HG03439 (cell line): ENCODE measurements at regions not wholly inside any gene's neighbourhood (a gene's known extent, or its start where the extent isn't known, plus 50 kb on each side); places are given as distances from the start of the nearest gene placed in this dataset.
"Not testable (repeated sequence)": the region's sequence is repeated elsewhere in the genome, so short reads cannot be mapped to it uniquely, and the experiment has no call there.

ENCODE experiments used
- ATAC-seq: cut with Tn5 transposase; IDR thresholded peaks from one replicate; pipeline ENCODE4 v1.9.1; 2021; ENCODE audit warnings: mild to moderate bottlenecking, moderate library complexity; ENCODE audit not compliant: unreplicated experiment

DNA sequence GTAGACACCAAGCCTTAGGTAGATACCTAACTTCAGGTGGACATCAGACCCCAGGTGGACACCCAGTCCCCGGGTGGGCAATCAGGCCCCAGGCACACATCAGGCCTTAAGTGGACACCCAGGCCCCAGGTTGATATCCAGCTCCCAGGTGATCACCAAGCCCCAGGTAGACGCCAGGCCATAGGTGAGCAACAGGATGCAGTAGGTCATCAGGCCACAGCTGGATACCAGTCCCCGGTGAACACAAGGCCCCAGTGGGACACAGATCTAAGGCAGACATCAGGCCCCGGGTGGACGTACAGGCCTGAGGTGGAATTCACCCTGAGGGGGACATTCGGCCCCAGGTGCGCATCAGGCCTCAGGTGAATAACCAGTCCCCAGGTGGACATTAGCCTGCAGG, 201.0 kb downstream of the POTEM start:
- ATAC-seq = not testable (repeated sequence)

DNA sequence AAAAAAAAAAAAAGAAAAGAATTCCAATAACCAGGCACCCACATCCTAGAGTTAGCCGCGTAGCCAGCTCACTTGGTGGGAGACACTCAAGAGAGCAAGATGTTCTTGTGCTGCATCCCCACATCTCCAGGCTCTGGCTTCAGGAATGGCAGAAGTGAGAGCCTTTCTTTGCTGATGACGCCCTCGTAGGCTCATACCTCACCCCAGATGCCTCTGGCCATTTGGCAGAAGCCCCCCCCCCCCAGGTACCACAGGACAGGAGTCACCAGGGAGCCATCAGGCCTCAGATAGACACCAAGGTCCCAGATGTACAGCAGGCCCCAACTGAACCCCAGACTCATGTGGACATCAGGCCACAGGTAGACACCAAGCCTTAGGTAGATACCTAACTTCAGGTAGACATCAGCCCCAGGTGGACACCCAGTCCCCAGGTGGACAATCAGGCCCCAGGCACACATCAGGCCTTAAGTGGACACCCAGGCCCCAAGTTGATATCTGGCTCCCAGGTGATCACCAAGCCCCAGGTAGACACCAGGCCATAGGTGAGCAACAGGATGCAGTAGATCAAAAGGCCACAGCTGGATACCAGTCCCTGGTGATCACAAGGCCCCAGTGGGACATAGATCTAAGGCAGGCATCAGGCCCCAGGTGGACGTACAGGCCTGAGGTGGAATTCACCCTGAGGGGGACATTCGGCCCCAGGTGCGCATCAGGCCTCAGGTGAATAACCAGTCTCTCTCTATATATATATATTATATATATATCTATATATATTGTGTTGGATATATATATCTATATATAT, 202.5 kb downstream of the POTEM start:
- not testable (repeated sequence) for ATAC-seq

DNA sequence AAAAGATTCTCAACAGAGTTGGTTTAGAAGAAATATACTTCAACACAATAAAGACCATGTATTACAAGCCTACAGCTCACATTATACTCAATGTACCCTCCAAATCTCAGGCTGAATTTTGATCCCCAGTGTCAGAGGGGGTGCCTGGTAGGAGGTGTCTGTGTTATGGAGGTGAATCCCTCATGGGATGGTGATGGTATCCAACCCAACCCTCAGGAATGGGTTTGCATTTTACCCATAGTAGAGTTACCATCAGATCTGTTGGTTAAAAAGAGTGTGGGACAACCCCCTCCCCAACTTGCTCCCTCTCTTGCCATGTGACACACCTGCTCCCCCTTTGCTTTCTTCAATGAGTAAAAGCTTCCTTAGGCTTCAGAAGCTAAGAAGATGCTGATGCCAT, 205.5 kb downstream of the POTEM start:
- not testable (repeated sequence) for ATAC-seq

DNA sequence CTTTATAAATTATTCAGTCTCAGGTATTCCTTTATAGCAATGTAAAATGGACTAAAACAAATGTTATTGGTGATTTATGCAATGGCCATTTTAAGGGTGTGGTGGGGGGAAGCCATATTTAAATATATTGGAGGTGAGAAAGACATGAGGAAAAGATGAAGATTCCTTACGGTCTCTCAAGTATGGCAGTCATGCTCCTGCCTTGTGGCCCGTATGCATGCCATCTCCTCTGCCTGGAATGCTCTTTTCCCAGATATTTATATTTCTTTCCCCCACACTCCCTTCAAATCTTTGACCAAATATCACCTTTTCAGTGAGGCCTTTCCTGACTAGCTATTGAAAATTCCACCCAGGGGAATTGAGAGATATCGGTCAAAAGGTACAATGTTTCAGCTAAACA, 206.0 kb downstream of the POTEM start:
- not testable (repeated sequence) for ATAC-seq

DNA sequence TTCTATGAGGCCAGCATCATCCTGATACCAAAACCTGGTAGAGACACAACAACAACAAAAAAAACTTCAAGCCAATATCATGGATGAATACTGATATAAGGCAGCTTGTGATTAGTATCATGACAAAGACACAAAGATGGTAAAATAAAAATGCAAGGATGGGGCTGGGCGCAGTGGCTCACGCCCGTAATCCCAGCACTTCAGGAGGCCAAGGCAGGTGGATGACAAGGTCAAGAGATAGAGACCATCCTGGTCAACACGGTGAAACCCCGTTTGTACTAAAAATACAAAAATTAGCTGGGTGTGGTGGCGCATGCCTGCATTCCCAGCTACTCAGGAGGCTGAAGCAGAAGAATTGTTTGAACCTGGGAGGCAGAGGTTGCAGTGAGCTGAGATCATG, 210.2 kb downstream of the POTEM start:
- not testable (repeated sequence) for ATAC-seq

DNA sequence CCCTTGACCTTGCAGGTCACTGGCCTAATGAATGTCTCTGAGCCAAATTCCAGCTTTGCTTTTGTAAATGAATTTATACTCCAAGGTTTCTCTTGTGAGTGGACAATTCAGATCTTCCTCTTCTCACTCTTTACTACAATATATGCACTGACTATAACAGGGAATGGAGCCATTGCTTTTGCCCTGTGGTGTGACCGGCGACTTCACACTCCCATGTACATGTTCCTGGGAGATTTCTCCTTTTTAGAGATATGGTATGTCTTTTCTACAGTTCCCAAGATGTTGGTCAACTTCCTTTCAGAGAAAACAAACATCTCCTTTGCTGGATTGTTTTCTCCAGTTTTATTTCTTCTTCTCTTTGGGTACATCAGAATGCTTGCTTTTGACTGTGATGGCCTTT, 213.1 kb downstream of the POTEM start:
- ATAC-seq = not testable (repeated sequence)

DNA sequence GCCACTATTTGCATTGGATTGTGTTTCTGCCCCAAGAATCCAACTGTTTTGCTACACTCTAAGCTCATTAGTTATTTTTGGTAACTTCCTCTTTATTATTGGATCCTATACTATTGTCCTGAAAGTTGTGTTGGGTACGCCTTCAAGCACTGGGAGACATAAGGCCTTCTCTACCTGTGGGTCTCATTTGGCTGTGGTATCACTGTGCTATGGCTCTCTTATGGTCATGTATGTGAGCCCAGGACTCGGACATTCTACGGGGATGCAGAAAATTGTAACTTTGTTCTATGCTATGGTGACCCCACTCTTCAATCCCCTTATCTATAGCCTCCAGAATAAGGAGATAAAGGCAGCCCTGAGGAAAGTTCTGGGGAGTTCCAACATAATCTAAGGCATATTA, 213.6 kb downstream of the POTEM start:
- not testable (repeated sequence) for ATAC-seq

DNA sequence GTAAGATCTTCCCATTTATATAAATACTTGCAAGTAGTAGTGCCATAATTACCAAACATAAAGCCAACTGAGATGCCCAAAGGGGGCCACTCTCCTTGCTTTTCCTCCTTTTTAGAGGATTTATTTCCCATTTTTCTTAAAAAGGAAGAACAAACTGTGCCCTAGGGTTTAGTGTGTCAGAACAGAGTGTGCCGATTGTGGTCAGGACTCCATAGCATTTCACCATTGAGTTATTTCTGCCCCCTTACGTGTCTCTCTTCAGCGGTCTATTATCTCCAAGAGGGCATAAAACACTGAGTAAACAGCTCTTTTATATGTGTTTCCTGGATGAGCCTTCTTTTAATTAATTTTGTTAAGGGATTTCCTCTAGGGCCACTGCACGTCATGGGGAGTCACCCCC, 227.9 kb downstream of the POTEM start:
- not testable (repeated sequence) for ATAC-seq

DNA sequence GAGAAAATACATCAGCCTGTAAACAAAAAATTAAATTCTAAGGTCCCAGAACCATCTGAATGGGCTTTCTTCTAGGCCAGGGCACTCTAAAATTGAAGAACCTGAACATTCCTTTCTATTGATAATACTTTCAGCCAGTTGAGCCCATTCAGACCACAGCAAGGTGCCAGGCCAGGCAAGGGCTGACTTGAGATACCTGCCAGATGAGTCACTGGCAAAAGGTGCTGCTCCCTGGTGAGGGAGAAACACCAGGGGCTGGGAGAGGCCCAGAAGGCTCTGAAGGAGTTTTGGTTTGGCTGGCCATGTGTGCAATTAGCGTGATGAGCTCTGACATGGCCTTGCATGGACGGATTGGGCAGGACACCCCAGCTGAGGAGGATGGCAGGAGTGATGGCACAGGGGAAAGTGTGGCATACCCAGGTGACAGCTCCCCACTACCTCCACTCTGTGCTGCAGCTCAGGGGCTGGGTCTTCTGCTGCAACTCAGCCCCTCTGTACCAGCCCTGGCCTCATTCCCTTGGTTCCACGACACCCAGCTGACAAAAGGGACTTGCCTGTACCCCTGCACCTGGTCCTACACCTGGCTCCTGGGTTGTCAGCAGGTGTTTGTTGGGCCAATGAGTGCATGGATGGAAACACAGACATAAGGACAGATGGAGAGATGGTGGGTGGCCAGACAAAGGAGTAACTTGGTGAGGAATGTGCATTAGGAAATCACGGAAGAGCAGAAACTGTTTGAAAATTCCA, 230.4 kb downstream of the POTEM start:
- not testable (repeated sequence) for ATAC-seq

DNA sequence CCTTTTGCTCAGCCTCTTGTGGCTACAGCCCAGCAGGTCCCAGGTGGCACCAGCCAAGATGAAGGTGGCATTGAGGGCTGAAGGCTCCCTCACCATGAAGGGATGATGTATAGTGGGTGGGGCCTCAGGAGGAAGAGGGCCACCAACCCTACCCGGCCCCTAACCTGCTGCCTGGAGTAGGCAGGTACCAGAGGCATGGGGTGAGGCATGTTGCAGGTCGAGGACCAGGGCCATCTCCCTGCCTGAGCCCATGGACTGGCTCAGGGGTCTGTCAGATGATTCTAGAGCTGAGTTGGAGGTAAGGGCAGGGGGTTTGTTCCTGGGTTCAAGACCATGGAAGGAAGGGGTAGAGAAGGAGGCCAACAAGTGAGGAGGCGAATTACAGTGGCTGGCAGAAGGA, 231.1 kb downstream of the POTEM start:
- ATAC-seq = not testable (repeated sequence)

DNA sequence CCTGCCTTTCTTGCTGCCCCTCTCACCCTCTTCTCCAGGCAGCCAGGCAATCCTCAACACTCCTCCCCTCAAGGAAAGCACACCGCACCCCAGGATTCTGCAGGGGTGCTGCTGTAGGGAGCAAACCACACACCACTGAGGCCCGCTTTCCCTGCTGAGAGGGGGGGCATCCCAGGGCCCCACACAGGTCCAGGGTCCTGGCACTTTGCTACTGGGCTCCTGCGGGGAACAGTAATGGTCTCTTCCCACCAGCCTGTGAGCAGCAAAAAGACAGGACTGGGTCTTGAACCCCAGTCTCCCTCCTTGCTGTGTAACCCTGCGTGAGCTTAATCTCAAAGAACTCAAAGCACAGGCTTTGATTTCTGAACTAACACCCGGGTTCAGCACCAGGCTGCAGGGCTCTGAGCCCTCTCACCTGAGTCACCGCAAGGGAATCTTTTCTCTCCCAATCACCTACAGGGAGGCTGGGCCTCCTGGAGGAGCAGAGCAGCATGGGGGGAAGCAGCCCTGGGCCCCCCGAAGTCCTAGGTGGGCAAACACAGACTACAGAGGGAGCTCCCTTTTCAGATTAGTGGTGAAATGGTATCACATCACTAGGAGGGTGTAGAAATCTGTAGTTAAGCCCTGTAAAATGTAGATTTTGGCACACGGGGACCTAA, 232.6 kb downstream of the POTEG start:
- not testable (repeated sequence) for ATAC-seq

DNA sequence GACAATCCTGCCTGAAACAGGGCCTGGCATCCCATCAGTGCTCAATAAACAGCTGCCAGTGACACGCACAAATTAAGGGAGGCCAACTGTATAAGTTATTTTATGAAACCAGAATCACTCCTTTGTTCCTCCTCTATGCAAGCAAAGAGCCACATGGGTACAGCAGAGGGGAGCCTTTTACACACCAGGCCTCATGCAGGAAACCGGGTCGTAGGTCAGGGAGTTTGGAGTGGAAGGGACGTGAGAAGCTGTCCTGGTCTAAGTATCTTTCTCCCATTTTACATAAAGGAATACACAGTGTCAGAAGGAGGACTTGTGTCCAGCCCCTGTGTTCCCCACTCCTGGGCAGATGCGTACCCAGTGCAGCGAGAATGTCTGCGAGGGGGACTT, 232.1 kb downstream of the POTEG start:
- not testable (repeated sequence) for ATAC-seq

DNA sequence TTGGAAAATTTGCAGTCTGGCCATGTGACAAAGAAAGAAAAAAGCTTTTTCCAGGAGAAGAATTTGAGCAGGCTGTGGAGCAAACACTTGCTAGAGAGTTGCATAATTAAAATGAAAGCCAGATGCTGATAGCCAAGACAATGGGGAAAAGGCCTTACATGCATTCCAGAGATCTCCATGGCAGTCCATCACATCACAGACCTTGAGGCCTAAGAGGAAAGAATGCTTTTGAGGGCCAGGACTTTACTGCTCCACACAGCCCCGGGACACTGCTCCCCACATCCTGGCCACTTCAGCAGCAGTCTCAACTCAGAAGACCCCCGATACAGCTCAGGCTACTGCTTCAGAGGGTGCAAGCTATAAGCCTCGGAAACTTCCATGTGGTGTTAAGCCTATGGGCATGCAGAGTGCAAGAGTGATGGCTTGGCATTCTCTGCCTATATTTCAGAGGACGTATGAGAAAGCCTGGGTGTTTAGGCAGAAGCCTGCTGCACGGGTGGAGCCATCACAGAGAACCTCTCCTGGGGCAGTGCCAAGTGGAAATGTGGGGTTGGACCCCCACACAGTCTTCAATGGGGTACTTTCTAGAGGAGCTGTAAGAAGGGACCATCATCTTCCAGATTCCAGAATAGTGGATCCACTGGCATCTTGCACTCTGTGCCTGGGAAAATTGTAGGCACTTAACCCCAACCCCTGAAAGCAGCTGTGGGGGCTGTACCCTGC, 230.7 kb downstream of the POTEG start:
- not testable (repeated sequence) for ATAC-seq

DNA sequence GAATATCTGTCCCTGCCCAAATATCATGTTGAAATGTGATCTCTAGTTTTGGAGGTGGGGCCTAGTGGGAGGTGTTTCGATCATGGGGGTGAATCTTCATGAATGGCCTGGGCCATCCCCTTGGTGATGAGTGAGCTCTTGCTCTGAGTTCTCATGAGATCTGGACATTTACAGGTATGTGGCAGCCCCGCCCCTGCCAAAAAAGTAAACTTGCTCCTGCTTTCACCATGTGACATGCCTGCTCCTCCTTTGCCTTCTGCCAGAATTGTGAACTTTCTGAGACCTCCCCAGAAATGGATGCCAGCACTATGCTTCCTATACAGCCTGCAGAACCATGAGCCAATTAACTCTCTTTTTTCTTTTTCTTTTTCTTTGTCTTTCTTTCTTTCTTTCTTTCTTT, 229.3 kb downstream of the POTEG start:
- ATAC-seq = not testable (repeated sequence)

DNA sequence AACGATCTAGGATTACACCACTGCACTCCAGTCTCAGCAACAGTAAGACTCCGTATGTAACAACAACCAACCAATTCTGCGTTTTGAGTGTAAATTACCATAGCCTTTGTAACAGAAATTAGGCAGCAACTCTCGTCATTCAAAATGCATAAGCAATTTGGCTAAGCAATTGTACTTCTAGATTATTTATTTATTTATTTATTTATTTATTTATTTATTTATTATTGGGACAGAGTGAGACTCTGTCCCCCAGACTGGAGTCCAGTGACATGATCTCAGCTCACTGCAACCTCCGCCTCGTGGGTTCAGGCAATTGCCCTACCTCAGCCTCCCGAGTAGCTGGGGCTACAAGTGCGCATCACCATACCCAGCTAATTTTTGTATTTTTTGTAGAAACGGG, 217.7 kb downstream of the POTEG start:
- ATAC-seq = not testable (repeated sequence)

DNA sequence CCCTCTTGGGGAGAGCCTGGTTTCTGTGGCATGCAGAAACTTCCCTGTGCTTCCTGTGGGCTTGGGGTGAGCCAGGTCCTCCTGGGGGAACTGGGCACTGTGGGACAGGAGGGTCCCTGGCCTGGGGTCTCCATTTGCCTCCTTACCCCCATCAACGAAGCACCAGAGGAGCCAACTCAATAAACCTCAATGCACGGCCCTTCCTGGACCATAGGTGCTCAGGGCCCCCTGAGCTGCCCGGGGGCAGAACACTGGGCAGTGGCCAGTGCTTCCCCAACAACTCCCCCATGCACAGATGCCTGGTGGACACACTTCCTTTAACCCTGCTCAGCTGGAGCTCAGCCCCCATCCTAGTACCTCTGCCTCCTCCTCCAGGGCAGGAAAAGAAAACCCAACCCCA, 214.7 kb downstream of the POTEG start:
- not testable (repeated sequence) for ATAC-seq

DNA sequence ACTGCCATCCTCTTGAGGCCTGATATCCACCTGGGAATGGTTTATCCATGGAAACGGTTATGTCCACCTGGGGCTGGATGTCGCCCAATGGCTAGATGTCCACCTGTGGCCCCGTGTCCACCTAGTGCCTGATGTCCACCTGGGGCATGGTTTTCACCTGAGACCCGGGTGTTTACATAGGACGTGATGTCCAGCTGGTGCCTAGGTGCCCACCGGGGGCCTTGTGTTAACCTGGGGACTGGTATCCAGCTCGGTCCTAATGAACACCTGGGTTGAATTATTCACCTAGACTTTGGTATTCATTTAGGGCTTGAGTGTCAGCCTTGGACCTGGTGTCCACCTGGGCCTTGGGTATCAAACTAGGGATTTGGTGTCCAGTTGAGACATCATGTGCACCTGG, 202.7 kb downstream of the POTEG start:
- ATAC-seq = not testable (repeated sequence)

DNA sequence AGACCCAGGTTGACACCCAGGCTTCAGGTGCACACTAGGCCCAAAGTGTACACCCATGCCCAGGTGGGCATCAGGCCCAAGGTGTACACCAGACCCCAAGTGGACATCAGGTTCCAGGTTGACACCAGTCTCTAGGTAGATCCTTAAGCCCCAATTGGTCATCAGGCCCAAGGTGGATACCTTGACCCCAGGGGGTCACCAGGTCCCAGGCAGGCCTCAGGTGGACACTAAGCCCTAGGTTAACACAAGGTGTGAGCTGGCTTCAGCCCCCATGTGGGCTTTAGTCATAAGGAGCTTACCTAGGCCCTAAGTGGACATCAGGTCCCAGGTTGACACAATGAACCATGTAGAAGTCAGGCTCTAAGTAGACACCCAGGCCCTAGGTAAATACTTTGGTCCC, 200.1 kb downstream of the POTEG start:
- ATAC-seq = not testable (repeated sequence)

DNA sequence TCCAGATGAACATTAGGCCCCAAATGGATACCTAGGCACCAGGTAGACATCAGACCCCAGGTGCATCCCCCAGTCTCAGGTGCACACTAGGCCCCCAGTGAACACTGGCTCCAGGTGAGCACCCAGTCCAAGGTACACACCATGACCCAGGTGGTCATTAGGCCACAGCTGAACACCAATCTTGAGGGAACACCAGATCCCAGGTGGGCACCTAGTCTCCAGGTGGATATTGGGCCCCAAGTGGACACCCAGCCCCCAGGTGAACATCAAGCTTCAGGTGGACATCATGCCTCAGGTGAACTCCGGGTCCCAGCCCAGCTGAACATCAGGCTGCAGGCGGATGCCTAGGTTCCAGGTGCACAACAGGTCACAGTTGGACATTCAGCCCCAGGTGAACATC, 196.5 kb downstream of the POTEG start:
- ATAC-seq = not testable (repeated sequence)

DNA sequence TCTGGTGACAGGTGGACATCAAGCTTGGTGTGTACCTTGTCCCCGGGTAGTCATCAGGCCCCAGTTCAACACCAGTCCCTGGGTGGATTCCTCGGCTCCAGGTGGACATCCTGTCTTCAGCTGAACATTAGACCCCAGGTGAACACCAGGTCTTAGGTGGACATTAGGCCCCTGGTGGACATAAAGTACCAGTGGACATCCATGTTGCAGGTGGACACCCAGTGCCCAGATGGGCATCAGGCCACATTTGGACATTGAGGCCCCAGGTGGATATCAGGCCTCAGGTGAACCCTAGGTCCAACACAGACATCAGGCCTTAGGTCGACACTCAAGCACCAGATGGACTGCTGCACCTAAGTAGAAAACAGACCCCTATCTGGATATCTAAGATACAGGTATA, 195.6 kb downstream of the POTEG start:
- not testable (repeated sequence) for ATAC-seq

DNA sequence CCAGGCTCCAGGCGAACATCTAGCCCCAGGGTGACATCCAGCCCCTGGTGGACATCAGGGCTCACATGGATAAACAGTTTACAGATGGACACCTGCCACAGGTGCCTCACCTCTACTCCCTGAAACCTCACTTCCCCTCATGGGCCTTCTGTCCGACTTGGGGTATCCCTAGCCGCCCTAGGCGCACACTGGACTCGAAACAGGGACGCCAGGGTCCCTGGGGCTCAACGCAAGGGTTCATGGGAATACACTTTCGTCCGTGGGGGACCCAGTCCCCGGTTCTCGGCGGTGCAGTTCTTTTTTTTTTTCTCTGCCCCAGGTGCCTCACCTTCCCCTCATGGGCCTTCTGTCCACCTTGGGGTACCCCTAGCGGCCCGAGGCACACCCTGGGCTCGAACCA, 194.2 kb downstream of the POTEG start:
- not testable (repeated sequence) for ATAC-seq
